Endodermal cell (in vitro differentiated cells): ENCODE measurements at regions not wholly inside any gene's neighbourhood (a gene's known extent, or its start where the extent isn't known, plus 50 kb on each side); places are given as distances from the start of the nearest gene placed in this dataset.

Experiments used
- DNase-seq: peaks from one replicate; pipeline ENCODE4 v3.0.0-alpha.2; 2017
- H3K27ac ChIP-seq: 2 replicates; pipeline ENCODE4 v1.5.1; 2013; ENCODE audit warnings: mild to moderate bottlenecking, low read depth, low read length, moderate library complexity
- H3K27me3 ChIP-seq: 2 replicates; pipeline ENCODE4 v1.6.1; 2013; ENCODE audit warnings: mild to moderate bottlenecking, low read length, moderate library complexity; ENCODE audit not compliant: insufficient read depth, control insufficient read depth, poor library complexity, severe bottlenecking
- H3K36me3 ChIP-seq: 2 replicates; pipeline ENCODE4 v1.7.0; 2013; ENCODE audit warnings: mild to moderate bottlenecking, low read length, moderate library complexity; ENCODE audit not compliant: control insufficient read depth, insufficient read depth
- H3K4me1 ChIP-seq: one replicate; pipeline ENCODE4 v1.7.0; 2013; ENCODE audit warnings: low read length; ENCODE audit not compliant: control insufficient read depth, insufficient read depth
- H3K4me3 ChIP-seq: 2 replicates; pipeline ENCODE4 v1.5.1; 2013; ENCODE audit warnings: mild to moderate bottlenecking, low read length, moderate library complexity
- H3K9ac ChIP-seq: 2 replicates; pipeline ENCODE4 v1.6.1; 2013; ENCODE audit warnings: mild to moderate bottlenecking, low read length, moderate library complexity; ENCODE audit not compliant: poor library complexity, severe bottlenecking; ENCODE audit errors: extremely low read depth
- H3K9me3 ChIP-seq: 2 replicates; pipeline ENCODE4 v1.6.1; 2013; ENCODE audit warnings: mild to moderate bottlenecking, low read length, moderate library complexity; ENCODE audit not compliant: control insufficient read depth
- H3K27ac Mint-ChIP-seq: 2 replicates; pipeline ENCODE4 v1.8.0; 2020; ENCODE audit warnings: mixed read lengths
- H3K27me3 Mint-ChIP-seq: 2 replicates; pipeline ENCODE4 v1.8.0; 2021; ENCODE audit warnings: mild to moderate bottlenecking, mixed read lengths; ENCODE audit not compliant: insufficient read depth
- H3K36me3 Mint-ChIP-seq: 2 replicates; pipeline ENCODE4 v1.8.0; 2020; ENCODE audit warnings: low read depth, mixed read lengths
- H3K4me1 Mint-ChIP-seq: 2 replicates; pipeline ENCODE4 v1.8.0; 2020; ENCODE audit warnings: mixed read lengths
- H3K4me3 Mint-ChIP-seq: 2 replicates; pipeline ENCODE4 v1.8.0; 2020; ENCODE audit warnings: mild to moderate bottlenecking, moderate library complexity, mixed read lengths
- H3K9me3 Mint-ChIP-seq: 2 replicates; pipeline ENCODE4 v1.8.0; 2020; ENCODE audit warnings: mild to moderate bottlenecking, mixed read lengths
- CTCF ChIP-seq: fragments of 200-600 bp; sonication (generic); conservative IDR thresholded peaks from 2 replicates; pipeline ENCODE4 v1.5.0; 2021; ENCODE audit warnings: antibody characterized with exemption, mild to moderate bottlenecking
- WGBS, 2 experiments: methylation state at CpG; one replicate each; pipeline versions ENCODE4 v1.1.5 to v1.1.7; 2013; ENCODE audit warnings: missing lambda C conversion rate in 2 of 2, mixed read lengths in 1 of 2; ENCODE audit not compliant: insufficient coverage in 1 of 2, insufficient read length in 1 of 2; 5-methylcytosine and 5-hydroxymethylcytosine counted together

- no peak overlapping the region for H3K9ac ChIP-seq
- H3K4me3 Mint-ChIP-seq: no peak overlapping the region
- no peaks in the 10 kb centered on the region for H3K4me1 Mint-ChIP-seq
- no peaks in the 10 kb centered on the region for H3K4me1 ChIP-seq
- no peak for DNase-seq
- H3K9me3 ChIP-seq: peaks cover 14% of the 10 kb centered on the region
- H3K27me3 ChIP-seq: no peaks in the 10 kb centered on the region
- no peak overlapping the region for H3K27ac Mint-ChIP-seq
- H3K36me3 ChIP-seq: no peaks in the 10 kb centered on the region
- peaks cover 2% of the 10 kb centered on the region for H3K36me3 Mint-ChIP-seq
- no peak overlapping the region for H3K27ac ChIP-seq
- no peak overlapping the region for H3K4me3 ChIP-seq
- WGBS, 2 experiments: 88 to 96% methylated on average over 2 to 4 of the region's 4 CpGs
- H3K27me3 Mint-ChIP-seq: peaks cover 5% of the 10 kb centered on the region
- no peak for TF ChIP-seq CTCF
- peaks cover 7% of the 10 kb centered on the region for H3K9me3 Mint-ChIP-seq
Measured at GRCh38 chr1:45272913-45273371, 53.8 kb upstream of the HPDL start.

- H3K36me3 ChIP-seq: no peaks in the 10 kb centered on the region
- Mint-ChIP-seq H3K27ac (no peak overlapping the region), H3K4me1 (no peaks in the 10 kb centered on the region), H3K4me3 (no peak overlapping the region), H3K9me3 (peaks cover 19% of the 10 kb centered on the region), H3K27me3 (peaks cover 6% of the 10 kb centered on the region), H3K36me3 (peaks cover 2% of the 10 kb centered on the region)
- no peak for DNase-seq
- H3K27ac ChIP-seq: no peak overlapping the region
- no peak for TF ChIP-seq CTCF
- peaks cover 14% of the 10 kb centered on the region for H3K9me3 ChIP-seq
- no peaks in the 10 kb centered on the region for H3K4me1 ChIP-seq
- no peaks in the 10 kb centered on the region for H3K27me3 ChIP-seq
- H3K9ac ChIP-seq: no peak overlapping the region
- H3K4me3 ChIP-seq: no peak overlapping the region
Measured at GRCh38 chr1:45275054-45275453, 51.6 kb upstream of the HPDL start.
